Fibroblast of mammary gland (primary cell): ENCODE measurements at regions not wholly inside any gene's neighbourhood (a gene's known extent, or its start where the extent isn't known, plus 50 kb on each side); places are given as distances from the start of the nearest gene placed in this dataset.

Experiments used
- DNase-seq: peaks from one replicate; pipeline ENCODE4 v3.0.0-alpha.2; 2010; ENCODE audit warnings: low read depth
- H3K4me3 ChIP-seq: 2 replicates; pipeline ENCODE4 v1.5.1; 2011; ENCODE audit warnings: low read depth, mild to moderate bottlenecking, low read length, moderate library complexity; ENCODE audit not compliant: control insufficient read depth
- CTCF ChIP-seq: conservative IDR thresholded peaks from 2 replicates; pipeline ENCODE4 v1.5.1; 2011; ENCODE audit warnings: low read depth, low read length, inconsistent platforms; ENCODE audit not compliant: control insufficient read depth, insufficient read depth

DNA sequence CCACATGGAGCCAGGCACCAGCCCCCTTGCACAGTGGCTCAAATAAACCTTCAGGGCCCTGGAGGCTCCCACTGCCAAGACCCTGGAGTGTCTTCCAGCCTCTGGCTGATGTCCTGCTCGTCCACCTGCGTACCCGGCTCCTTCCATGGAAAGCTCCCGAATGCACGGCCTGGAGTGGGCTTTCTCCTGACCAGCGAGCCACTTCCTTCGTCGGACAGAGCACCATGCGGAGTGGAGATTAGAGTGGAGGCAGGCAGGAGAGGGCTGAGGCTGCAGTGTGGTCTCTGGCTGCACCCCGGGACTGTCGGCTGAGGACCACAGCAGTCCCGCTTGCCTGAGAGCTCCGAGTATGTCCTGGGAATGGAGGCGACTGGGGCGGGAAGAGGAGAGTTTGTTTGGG is 93.7 kb upstream of the SFSWAP start:
- TF ChIP-seq CTCF = no peak
- no peak for DNase-seq
- no peak overlapping the region for H3K4me3 ChIP-seq

GRCh38 chr12:131617596-131618302 is 93.1 kb upstream of the SFSWAP start:
- no peak overlapping the region for H3K4me3 ChIP-seq
- DNase-seq = no peak
- TF ChIP-seq CTCF = no peak

DNA sequence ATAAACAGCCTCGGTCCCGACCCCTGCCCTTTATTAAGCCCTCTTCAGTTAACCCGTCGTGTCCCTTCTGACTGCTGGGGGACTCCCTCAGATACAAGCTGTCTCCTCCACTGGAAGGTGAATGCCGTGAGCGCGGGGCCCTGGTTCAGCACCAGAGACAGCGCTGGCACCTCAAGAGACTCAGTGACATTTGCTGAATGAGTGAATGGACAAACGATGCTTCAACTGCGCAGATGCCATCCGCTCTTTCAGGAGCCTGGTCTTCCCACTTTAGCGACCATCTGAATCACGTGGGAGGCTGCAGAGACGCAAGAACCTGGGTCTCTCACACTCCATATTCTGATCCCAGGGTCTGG is 92.6 kb upstream of the SFSWAP start:
- H3K4me3 ChIP-seq = no peak overlapping the region
- DNase-seq = no peak
- TF ChIP-seq CTCF = no peak

DNA sequence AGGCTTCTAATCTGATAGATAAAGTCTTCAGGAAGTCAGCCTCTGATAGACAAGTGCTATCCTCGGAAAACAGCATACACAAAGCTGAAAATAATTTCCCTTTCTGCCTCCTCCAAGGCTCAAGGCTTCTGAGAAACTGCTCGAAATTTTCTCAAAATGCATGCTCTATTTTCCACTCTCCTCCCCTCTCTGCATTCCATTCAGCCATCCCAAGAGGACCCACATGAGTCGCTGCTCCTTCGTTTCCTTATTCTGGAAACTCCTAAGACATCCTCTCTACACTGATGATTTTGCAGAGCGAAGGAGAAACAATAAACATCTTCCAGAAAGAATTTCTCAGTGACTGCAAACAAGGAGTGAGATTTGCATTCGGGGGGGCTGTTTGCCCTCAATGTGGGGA is 92.2 kb upstream of the SFSWAP start:
- no peak for DNase-seq
- TF ChIP-seq CTCF = no peak
- no peak overlapping the region for H3K4me3 ChIP-seq

DNA sequence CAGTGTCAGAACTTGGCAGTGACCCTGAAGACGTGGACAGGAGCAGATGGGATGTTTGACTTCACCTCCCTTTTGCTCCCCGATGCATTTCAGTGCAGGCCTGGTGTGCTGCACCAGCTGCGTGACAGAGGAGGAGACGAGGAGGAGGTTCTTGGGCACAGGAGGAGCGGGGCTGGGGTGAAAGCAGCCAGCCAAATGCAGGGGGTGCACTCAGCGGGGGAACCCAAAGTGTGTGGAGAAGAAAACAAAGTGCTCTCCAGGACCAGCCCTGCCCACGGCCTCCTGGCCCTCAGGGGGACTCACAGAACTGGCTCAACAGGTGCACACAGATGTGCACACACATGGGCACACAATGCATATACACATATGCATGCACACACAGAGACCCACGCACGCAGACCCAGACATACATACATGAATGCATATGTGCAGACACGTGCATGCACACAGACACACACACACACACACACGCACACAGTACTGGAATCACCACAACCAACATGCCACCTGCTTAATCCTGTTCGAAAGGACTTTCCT is 91.7 kb upstream of the SFSWAP start:
- H3K4me3 ChIP-seq = no peak overlapping the region
- no peak for TF ChIP-seq CTCF
- DNase-seq = no peak

- H3K4me3 ChIP-seq = no peak overlapping the region
- no peak for TF ChIP-seq CTCF
- DNase-seq = no peak
Observed at GRCh38 chr12:131619736-131620506, 91.0 kb upstream of the SFSWAP start.

GRCh38 chr12:131620520-131620919 is 90.4 kb upstream of the SFSWAP start:
- no peak overlapping the region for H3K4me3 ChIP-seq
- DNase-seq = no peak
- no peak for TF ChIP-seq CTCF
